ENCODE measurements at regions not wholly inside any gene's neighbourhood (a gene's known extent, or its start where the extent isn't known, plus 50 kb on each side); places are given as distances from the start of the nearest gene placed in this dataset.

- TF ChIP-seq CTCF (IDR thresholded peaks at IDR 0.05; ENCODE audit: low read length) (no peak), EZH2 (IDR thresholded peaks at IDR 0.05; ENCODE audit: borderline replicate concordance, low read length) (no peak)
Measured at GRCh38 chr6:49225471-49225870, 237.6 kb downstream of the MMUT start.

All from OCI-LY1 (cell line).